H1 (cell line): ENCODE measurements at regions not wholly inside any gene's neighbourhood (a gene's known extent, or its start where the extent isn't known, plus 50 kb on each side); places are given as distances from the start of the nearest gene placed in this dataset.

Experiments
- CTCF ChIA-PET: fragments of 300-600 bp; sonication (Branson Sonifier 250); formaldehyde crosslinking; loops from one replicate; lab custom pipeline; 2021; ENCODE audit not compliant: partially characterized antibody; lab: Charles Lee
- POLR2A ChIA-PET: fragments of 300-600 bp; sonication (Branson Sonifier 250); formaldehyde crosslinking; loops from one replicate; lab custom pipeline; 2021; ENCODE audit warnings: inconsistent platforms; ENCODE audit not compliant: partially characterized antibody; lab: Charles Lee
- DNase-seq, 2 experiments: peaks; one replicate each; pipeline versions ENCODE4 v3.0.0 to v3.0.0-alpha.2; 2010 to 2022; ENCODE audit warnings: low spot score in 2 of 2, low read depth in 1 of 2, mixed read lengths in 1 of 2
- FAIRE-seq: peaks from 2 replicates; lab custom pipeline; 2011; peaks lifted over from hg19 to GRCh38; lab: Jason Lieb, UNC
- H2AFZ ChIP-seq: 2 replicates; pipeline ENCODE4 v1.8.1; 2012; ENCODE audit warnings: low read length, inconsistent platforms
- H2AK5ac ChIP-seq: 2 replicates; pipeline ENCODE4 v1.6.1; 2013; ENCODE audit warnings: low read depth, low read length
- H2BK120ac ChIP-seq: replicated peaks from 2 replicates; pipeline ENCODE3; 2013; ENCODE audit warnings: low read depth, low read length, inconsistent platforms
- H2BK12ac ChIP-seq: 2 replicates; pipeline ENCODE4 v1.6.1; 2013; ENCODE audit warnings: low read depth, low read length
- H2BK15ac ChIP-seq: 2 replicates; pipeline ENCODE4 v1.6.1; 2013; ENCODE audit warnings: low read length
- H2BK20ac ChIP-seq: 2 replicates; pipeline ENCODE4 v1.6.1; 2013; ENCODE audit warnings: low read length
- H2BK5ac ChIP-seq: 2 replicates; pipeline ENCODE4 v1.6.1; 2013; ENCODE audit warnings: low read depth, low read length
- H3K14ac ChIP-seq: 2 replicates; pipeline ENCODE4 v1.6.1; 2013; ENCODE audit warnings: inconsistent platforms; ENCODE audit not compliant: insufficient read length
- H3K18ac ChIP-seq: 2 replicates; pipeline ENCODE4 v1.6.1; 2013; ENCODE audit warnings: low read length; ENCODE audit errors: extremely low read depth
- H3K23ac ChIP-seq: 2 replicates; pipeline ENCODE4 v1.6.1; 2013; ENCODE audit warnings: inconsistent platforms; ENCODE audit not compliant: insufficient read length
- H3K23me2 ChIP-seq: 2 replicates; pipeline ENCODE4 v1.6.1; 2013; ENCODE audit warnings: low read depth, low read length
- H3K27ac ChIP-seq: 2 replicates; pipeline ENCODE4 v1.6.1; 2011; ENCODE audit warnings: low read depth, low read length, inconsistent platforms
- H3K27me3 ChIP-seq, 4 experiments: replicated peaks in 1 of 4; 1 replicate in 1 of 4; 2 replicates in 3 of 4; pipeline versions ENCODE4 v1.6.1 to v1.8.1; 2011 to 2013; ENCODE audit warnings: low read length in 3 of 4, mild to moderate bottlenecking in 3 of 4, inconsistent platforms in 2 of 4, mixed read lengths in 2 of 4, moderate library complexity in 1 of 4; ENCODE audit not compliant: control insufficient read depth in 3 of 4, insufficient read depth in 3 of 4; ENCODE audit errors: extremely low read depth in 1 of 4
- H3K36me3 ChIP-seq, 4 experiments: 2 replicates each; pipeline versions ENCODE4 v1.6.1 to v1.8.1; 2011 to 2013; ENCODE audit warnings: mild to moderate bottlenecking in 4 of 4, low read length in 3 of 4, moderate library complexity in 2 of 4, control low read depth in 1 of 4, inconsistent platforms in 1 of 4; ENCODE audit not compliant: insufficient read depth in 4 of 4, control insufficient read depth in 2 of 4
- H3K4ac ChIP-seq: replicated peaks from 2 replicates; pipeline ENCODE3; 2013; ENCODE audit warnings: low read length, low read depth, mixed read lengths, inconsistent platforms; ENCODE audit not compliant: insufficient read length
- H3K4me1 ChIP-seq, 4 experiments: replicated peaks in 1 of 4; 1 replicate in 1 of 4; 2 replicates in 3 of 4; pipeline versions ENCODE4 v1.6.1 to v1.8.1; 2011 to 2013; ENCODE audit warnings: low read length in 3 of 4, inconsistent platforms in 2 of 4, mixed read lengths in 1 of 4; ENCODE audit not compliant: insufficient read depth in 4 of 4, control insufficient read depth in 3 of 4
- H3K4me2 ChIP-seq, 2 experiments: 2 replicates each; pipeline versions ENCODE4 v1.6.1 to v1.8.1; 2011 to 2013; ENCODE audit warnings: low read depth in 2 of 2, low read length in 2 of 2, control low read depth in 1 of 2, inconsistent platforms in 1 of 2, mild to moderate bottlenecking in 1 of 2; ENCODE audit not compliant: insufficient read depth in 1 of 2
- H3K4me3 ChIP-seq, 4 experiments: fragments of 200-600, 300-600 bp in 1 of 4; sonication (generic), shearing (Covaris generic), sonication (Bioruptor Twin) in 1 of 4; 2 replicates each; pipeline versions ENCODE4 v1.5.1 to v1.8.1; 2011 to 2016; ENCODE audit warnings: low read length in 4 of 4, low read depth in 3 of 4, control low read depth in 2 of 4, inconsistent platforms in 2 of 4, mild to moderate bottlenecking in 2 of 4, mixed read lengths in 1 of 4, moderate library complexity in 1 of 4; ENCODE audit not compliant: insufficient read depth in 2 of 4; ENCODE audit errors: extremely low read depth in 1 of 4
- H3K56ac ChIP-seq: replicated peaks from 2 replicates; pipeline ENCODE3; 2013; ENCODE audit warnings: low read depth, mild to moderate bottlenecking, mixed read lengths, low read length, inconsistent platforms; ENCODE audit not compliant: insufficient read length
- H3K79me1 ChIP-seq: 2 replicates; pipeline ENCODE4 v1.6.1; 2013; ENCODE audit warnings: low read depth, low read length, control low read depth
- H3K79me2 ChIP-seq, 2 experiments: 2 replicates each; pipeline versions ENCODE4 v1.6.1 to v1.8.1; 2012 to 2013; ENCODE audit warnings: low read length in 2 of 2, mild to moderate bottlenecking in 2 of 2, inconsistent platforms in 1 of 2; ENCODE audit not compliant: insufficient read depth in 2 of 2, control insufficient read depth in 1 of 2
- H3K9ac ChIP-seq, 4 experiments: replicated peaks in 1 of 4; 1 replicate in 1 of 4; 2 replicates in 3 of 4; pipeline versions ENCODE4 v1.6.1 to v1.8.1; 2011 to 2013; ENCODE audit warnings: low read depth in 3 of 4, low read length in 3 of 4, control low read depth in 2 of 4, mild to moderate bottlenecking in 2 of 4, moderate library complexity in 2 of 4, inconsistent platforms in 1 of 4; ENCODE audit errors: extremely low read depth in 1 of 4
- H3K9me3 ChIP-seq, 2 experiments: 2 replicates each; pipeline versions ENCODE4 v1.6.1 to v1.8.1; 2012 to 2013; ENCODE audit warnings: mild to moderate bottlenecking in 2 of 2, moderate library complexity in 2 of 2, control low read depth in 1 of 2, inconsistent platforms in 1 of 2, low read depth in 1 of 2, low read length in 1 of 2, mixed read lengths in 1 of 2; ENCODE audit not compliant: insufficient read depth in 2 of 2
- H4K20me1 ChIP-seq, 2 experiments: replicated peaks in 1 of 2; 2 replicates each; pipeline versions ENCODE3 to v1.8.1; 2011 to 2013; ENCODE audit warnings: inconsistent platforms in 2 of 2, low read length in 2 of 2, mild to moderate bottlenecking in 1 of 2; ENCODE audit not compliant: insufficient read depth in 2 of 2, control insufficient read depth in 1 of 2
- H4K5ac ChIP-seq: 2 replicates; pipeline ENCODE4 v1.6.1; 2013; ENCODE audit warnings: low read length, low read depth, mixed read lengths, inconsistent platforms; ENCODE audit not compliant: insufficient read length
- H4K8ac ChIP-seq: 2 replicates; pipeline ENCODE4 v1.8.0; 2013; ENCODE audit warnings: mild to moderate bottlenecking, moderate library complexity, low read length, inconsistent platforms; ENCODE audit not compliant: insufficient read depth; ENCODE audit errors: extremely low read depth
- H4K91ac ChIP-seq: replicated peaks from 2 replicates; pipeline ENCODE3; 2013; ENCODE audit warnings: low read length, mixed read lengths, inconsistent platforms; ENCODE audit not compliant: insufficient read length
- CTCF ChIP-seq, 3 experiments: IDR thresholded peaks; 1 replicate in 2 of 3; 2 replicates in 1 of 3; pipeline versions ENCODE4 v1.5.1 to v1.6.1; 2011; ENCODE audit warnings: low read length in 3 of 3, mild to moderate bottlenecking in 3 of 3, inconsistent platforms in 2 of 3, low read depth in 1 of 3, moderate library complexity in 1 of 3; ENCODE audit not compliant: insufficient read depth in 1 of 3; ENCODE audit errors: control extremely low read depth in 1 of 3
- KDM1A ChIP-seq: fragments of 200-600, 300-600 bp; sonication (generic); IDR thresholded peaks from 2 replicates; pipeline ENCODE4 v1.7.1; 2016; ENCODE audit warnings: mild to moderate bottlenecking, low read length, borderline replicate concordance
- MAFK ChIP-seq: IDR thresholded peaks from 2 replicates; pipeline ENCODE4 v1.6.1; 2012; ENCODE audit warnings: low read depth, mild to moderate bottlenecking, improper control_type of control experiment, low read length
- WGBS, 2 experiments: shearing (Covaris generic) in 1 of 2; methylation state at CpG; one replicate each; pipeline versions ENCODE4 v1.1.6 to v1.1.7; 2013 to 2015; ENCODE audit warnings: low lambda C conversion rate in 2 of 2, mixed read lengths in 2 of 2, inconsistent platforms in 1 of 2, low coverage in 1 of 2, missing lambda C conversion rate in 1 of 2; ENCODE audit not compliant: insufficient replicate concordance in 2 of 2, insufficient coverage in 1 of 2, insufficient read length in 1 of 2; ENCODE audit errors: extremely low coverage in 1 of 2, missing lambda C conversion rate in 1 of 2; 5-methylcytosine and 5-hydroxymethylcytosine counted together

GRCh38 chr9:115593587-115594091 lies 475.7 kb upstream of the TNC start:
- Histone ChIP-seq H4K5ac (no peak overlapping the region), H3K79me1 (no peaks in the 10 kb centered on the region), H3K36me3 (no peaks in the 10 kb centered on the region), H3K4me3 (no peak overlapping the region), H3K56ac (no peak overlapping the region), H2BK20ac (no peak overlapping the region), H3K27ac (no peak overlapping the region), H4K8ac (peak overlapping the region; percentile 63; the same call in 1 of the 2 replicates), H2BK15ac (no peak overlapping the region), H3K18ac (no peak overlapping the region), H2AFZ (no peak overlapping the region), H3K9ac (no peak overlapping the region), H4K20me1 (no peaks in the 10 kb centered on the region), H2AK5ac (no peak overlapping the region), H3K14ac (no peak overlapping the region), H3K9me3 (no peaks in the 10 kb centered on the region), H2BK12ac (no peak overlapping the region), H3K79me2 (no peaks in the 10 kb centered on the region), H4K91ac (no peak overlapping the region), H3K4me1 (peaks cover 2 to 8% (median 4%) of the 10 kb centered on the region in 4 experiments; a peak in 3 of 7 replicates), H2BK5ac (no peak overlapping the region), H2BK120ac (no peak overlapping the region), H3K4me2 (no peak overlapping the region), H3K23me2 (peaks cover 2% of the 10 kb centered on the region; the same call in 1 of the 2 replicates), H3K27me3 (no peaks in the 10 kb centered on the region), H3K23ac (no peak overlapping the region), H3K4ac (no peak overlapping the region)
- POLR2A ChIA-PET = no interaction called here
- FAIRE-seq = peak; percentile 48
- WGBS, 2 experiments = 31% methylated on average over 4 of the region's 4 CpGs; no CpG with 5 or more reads in 1 of the 2 experiments
- DNase-seq = peak in 1 of 2 experiments; percentile 49
- CTCF ChIA-PET = interaction anchor here (0.6 to 5.3 kb wide), 79 partner anchors 7 to 1064 kb away, joined by 3 to 55 read pairs (median 4); no protein-coding TSS in a partner anchor
- TF ChIP-seq KDM1A = no peak
- peak in 2 of 3 experiments; percentile 59 to 70; a peak in 3 of 4 replicates for TF ChIP-seq CTCF (IDR thresholded peaks at IDR 0.05; ENCODE audit: control extremely low read depth in 1 of 3, insufficient read depth in 1 of 3, low read depth in 1 of 3, low read length in 3 of 3)
- no peak for TF ChIP-seq MAFK
